WTC11 (cell line): ENCODE measurements at regions not wholly inside any gene's neighbourhood (a gene's known extent, or its start where the extent isn't known, plus 50 kb on each side); places are given as distances from the start of the nearest gene placed in this dataset.

Experiments
- ATF3 ChIP-seq: sonication (generic); formaldehyde crosslinking; conservative IDR thresholded peaks from 2 replicates; pipeline ENCODE4 v1.8.1; 2022; ENCODE audit warnings: mild to moderate bottlenecking, missing genetic modification reagents
- CREM ChIP-seq: sonication (generic); formaldehyde crosslinking; IDR thresholded peaks from 2 replicates; pipeline ENCODE4 v1.8.1; 2022; ENCODE audit warnings: mild to moderate bottlenecking, missing genetic modification reagents, moderate library complexity
- CTCF ChIP-seq: fragments of 200-600 bp; IDR thresholded peaks from 2 replicates; pipeline ENCODE4 v1.8.0; 2022; ENCODE audit warnings: antibody characterized with exemption
- ELF4 ChIP-seq: sonication (generic); formaldehyde crosslinking; IDR thresholded peaks from 2 replicates; pipeline ENCODE4 v1.8.1; 2022; ENCODE audit warnings: low read depth, mild to moderate bottlenecking, moderate library complexity, missing genetic modification reagents
- IRF1 ChIP-seq: sonication (generic); formaldehyde crosslinking; IDR thresholded peaks from 2 replicates; pipeline ENCODE4 v1.8.0; 2023; ENCODE audit warnings: missing genetic modification reagents
- IRF2 ChIP-seq: sonication (generic); formaldehyde crosslinking; IDR thresholded peaks from 2 replicates; pipeline ENCODE4 v1.8.0; 2022; ENCODE audit warnings: low read depth, missing genetic modification reagents, borderline replicate concordance
- MLX ChIP-seq: sonication (generic); formaldehyde crosslinking; IDR thresholded peaks from 2 replicates; pipeline ENCODE4 v1.8.1; 2023; ENCODE audit warnings: mild to moderate bottlenecking, missing genetic modification reagents, moderate library complexity
- NFYB ChIP-seq: sonication (generic); formaldehyde crosslinking; conservative IDR thresholded peaks from 2 replicates; pipeline ENCODE4 v1.8.0; 2022; ENCODE audit warnings: low read depth, missing genetic modification reagents
- PRRX2 ChIP-seq: fragments of 250-450 bp; sonication (Bioruptor Pico); IDR thresholded peaks from 2 replicates; pipeline ENCODE4 v1.8.0; 2021; ENCODE audit warnings: mild to moderate bottlenecking
- ZNF671 ChIP-seq: fragments of 250-450 bp; sonication (Bioruptor Pico); IDR thresholded peaks from 2 replicates; pipeline ENCODE4 v1.8.0; 2021; ENCODE audit warnings: mild to moderate bottlenecking

- no peak for TF ChIP-seq CREM (CRISPR knock-in tag)
- TF ChIP-seq CTCF = no peak
- no peak for TF ChIP-seq PRRX2
- no peak for TF ChIP-seq ZNF671 (CRISPR knock-in tag)
- TF ChIP-seq ELF4 (CRISPR knock-in tag) = no peak
- no peak for TF ChIP-seq IRF1
- no peak for TF ChIP-seq NFYB (CRISPR knock-in tag)
- TF ChIP-seq IRF2 = no peak
- TF ChIP-seq ATF3 (CRISPR knock-in tag) = no peak
- TF ChIP-seq MLX (CRISPR knock-in tag) = no peak
These were observed 136.4 kb upstream of the MDFIC start for GRCh38 chr7:114785496-114785895.
